ENCODE measurements at regions not wholly inside any gene's neighbourhood (a gene's known extent, or its start where the extent isn't known, plus 50 kb on each side); places are given as distances from the start of the nearest gene placed in this dataset.
A peak's percentile ranks its signal among the peaks of the same experiment; 100 is the strongest.

DNA sequence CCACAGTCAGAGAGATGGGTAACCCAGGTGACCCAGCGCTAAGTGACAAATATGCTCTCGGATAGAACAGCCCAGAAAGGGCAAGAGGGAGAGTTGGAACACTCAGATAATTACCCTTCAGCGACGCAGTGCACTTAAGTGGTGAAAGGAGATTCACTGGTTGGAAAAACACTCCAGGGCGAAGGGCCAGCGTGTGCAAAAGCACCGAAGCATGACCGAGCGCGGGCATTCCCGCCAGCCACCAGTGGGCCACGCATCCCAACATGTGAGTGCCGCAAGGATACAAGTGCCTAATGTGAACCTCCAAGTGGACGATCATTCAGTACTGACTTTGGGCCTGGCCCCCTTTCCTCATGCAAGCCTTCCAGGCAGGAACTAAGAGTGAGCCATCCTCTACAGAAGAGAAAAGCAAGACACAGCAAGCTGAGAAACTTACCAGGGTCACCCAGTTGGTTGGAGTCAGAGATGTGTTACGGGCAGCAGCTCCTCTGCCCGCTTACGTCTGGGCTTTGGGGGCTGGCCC, 258.4 kb downstream of the C16orf95 start:
- Mint-ChIP-seq H3K4me3 (no peak overlapping the region), H3K9me3 (peaks cover 9% of the 10 kb centered on the region), H3K36me3 (peaks cover 8% of the 10 kb centered on the region), H3K27me3 (ENCODE audit: low read depth) (peaks cover 3% of the 10 kb centered on the region), H3K4me1 (peaks cover 11% of the 10 kb centered on the region), H3K27ac (no peak overlapping the region; the same call in 1 of the 2 replicates)
- POLR2A ChIA-PET = no interaction called here
- DNase-seq (ENCODE audit: low spot score) (no peak), ATAC-seq (no peak)
- CTCF ChIA-PET = interaction anchor here (1.3 to 1.5 kb wide), 2 partner anchors 11 to 185 kb away, joined by 4 to 5 read pairs; no protein-coding TSS in a partner anchor
- TF ChIP-seq ZNF121 (CRISPR knock-in tag; IDR thresholded peaks at IDR 0.05) (no peak), ESRRA (CRISPR knock-in tag; IDR thresholded peaks at IDR 0.05; ENCODE audit: borderline replicate concordance) (no peak), NFATC4 (CRISPR knock-in tag; IDR thresholded peaks at IDR 0.05) (no peak), GRHL2 (CRISPR knock-in tag; IDR thresholded peaks at IDR 0.05; ENCODE audit: insufficient replicate concordance, severe bottlenecking) (no peak), STAT6 (CRISPR knock-in tag; conservative IDR thresholded peaks at IDR 0.05; ENCODE audit: low read depth) (no peak), CBFB (CRISPR knock-in tag; IDR thresholded peaks at IDR 0.05; ENCODE audit: low read depth) (no peak), ELF4 (CRISPR knock-in tag; IDR thresholded peaks at IDR 0.05; ENCODE audit: low read depth) (no peak), ZNF532 (CRISPR knock-in tag; IDR thresholded peaks at IDR 0.05; ENCODE audit: borderline replicate concordance) (no peak), SMAD3 (CRISPR knock-in tag; IDR thresholded peaks at IDR 0.05; ENCODE audit: borderline replicate concordance) (no peak), ZSCAN18 (CRISPR knock-in tag; IDR thresholded peaks at IDR 0.05) (no peak), NFE2L1 (CRISPR knock-in tag; IDR thresholded peaks at IDR 0.05) (no peak)
- TF ChIP-seq, protein P1, sequence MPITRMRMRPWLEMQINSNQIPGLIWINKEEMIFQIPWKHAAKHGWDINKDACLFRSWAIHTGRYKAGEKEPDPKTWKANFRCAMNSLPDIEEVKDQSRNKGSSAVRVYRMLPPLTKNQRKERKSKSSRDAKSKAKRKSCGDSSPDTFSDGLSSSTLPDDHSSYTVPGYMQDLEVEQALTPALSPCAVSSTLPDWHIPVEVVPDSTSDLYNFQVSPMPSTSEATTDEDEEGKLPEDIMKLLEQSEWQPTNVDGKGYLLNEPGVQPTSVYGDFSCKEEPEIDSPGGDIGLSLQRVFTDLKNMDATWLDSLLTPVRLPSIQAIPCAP (CRISPR knock-in tag; IDR thresholded peaks at IDR 0.05) = no peak

GRCh38 chr16:87060034-87060986, 256.9 kb downstream of the C16orf95 start:
- Mint-ChIP-seq H3K9me3 (no peaks in the 10 kb centered on the region), H3K4me3 (no peak overlapping the region), H3K27ac (no peak overlapping the region), H3K36me3 (no peaks in the 10 kb centered on the region), H3K27me3 (ENCODE audit: low read depth) (no peaks in the 10 kb centered on the region), H3K4me1 (peaks cover 20% of the 10 kb centered on the region)
- ChIA-PET POLR2A (no interaction called here), CTCF (interaction anchor here (1.0 to 1.5 kb wide), 4 partner anchors 13 to 497 kb away, joined by 3 to 5 read pairs (median 4); no protein-coding TSS in a partner anchor)
- no peak for DNase-seq (ENCODE audit: low spot score)
- ATAC-seq = peak; percentile 36
- TF ChIP-seq ATF2 (CRISPR knock-in tag; IDR thresholded peaks at IDR 0.05; ENCODE audit: borderline replicate concordance, low read depth) (no peak), RELA (CRISPR knock-in tag; IDR thresholded peaks at IDR 0.05; ENCODE audit: borderline replicate concordance) (no peak), E2F1 (CRISPR knock-in tag; IDR thresholded peaks at IDR 0.05) (no peak), IRF2 (CRISPR knock-in tag; IDR thresholded peaks at IDR 0.05; ENCODE audit: borderline replicate concordance, low read depth) (no peak)
- TF ChIP-seq, protein P2, sequence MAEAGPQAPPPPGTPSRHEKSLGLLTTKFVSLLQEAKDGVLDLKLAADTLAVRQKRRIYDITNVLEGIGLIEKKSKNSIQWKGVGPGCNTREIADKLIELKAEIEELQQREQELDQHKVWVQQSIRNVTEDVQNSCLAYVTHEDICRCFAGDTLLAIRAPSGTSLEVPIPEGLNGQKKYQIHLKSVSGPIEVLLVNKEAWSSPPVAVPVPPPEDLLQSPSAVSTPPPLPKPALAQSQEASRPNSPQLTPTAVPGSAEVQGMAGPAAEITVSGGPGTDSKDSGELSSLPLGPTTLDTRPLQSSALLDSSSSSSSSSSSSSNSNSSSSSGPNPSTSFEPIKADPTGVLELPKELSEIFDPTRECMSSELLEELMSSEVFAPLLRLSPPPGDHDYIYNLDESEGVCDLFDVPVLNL (CRISPR knock-in tag; IDR thresholded peaks at IDR 0.05; ENCODE audit: borderline replicate concordance, low read depth) = no peak
